ENCODE measurements at regions not wholly inside any gene's neighbourhood (a gene's known extent, or its start where the extent isn't known, plus 50 kb on each side); places are given as distances from the start of the nearest gene placed in this dataset.

DNA sequence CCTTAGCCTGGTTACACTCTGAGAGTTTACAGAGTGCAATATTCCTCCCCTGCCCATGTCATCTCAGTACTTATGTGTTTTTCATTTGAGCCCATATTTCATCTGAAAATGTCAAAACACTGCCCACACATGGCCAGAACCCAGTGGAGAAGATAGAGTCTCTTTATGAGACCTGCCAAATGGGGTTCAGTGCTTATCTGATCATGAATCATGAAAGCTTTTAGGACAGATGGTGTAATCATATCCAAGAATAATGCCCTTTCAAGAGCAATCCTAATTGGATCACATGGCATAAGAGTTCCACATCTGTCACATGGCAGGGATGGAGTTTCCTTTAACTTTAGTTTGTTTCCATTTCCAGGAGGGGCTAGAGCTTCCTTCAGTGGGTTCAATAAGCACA is 77.2 kb upstream of the AGBL1 start:
- TF ChIP-seq, protein P1, sequence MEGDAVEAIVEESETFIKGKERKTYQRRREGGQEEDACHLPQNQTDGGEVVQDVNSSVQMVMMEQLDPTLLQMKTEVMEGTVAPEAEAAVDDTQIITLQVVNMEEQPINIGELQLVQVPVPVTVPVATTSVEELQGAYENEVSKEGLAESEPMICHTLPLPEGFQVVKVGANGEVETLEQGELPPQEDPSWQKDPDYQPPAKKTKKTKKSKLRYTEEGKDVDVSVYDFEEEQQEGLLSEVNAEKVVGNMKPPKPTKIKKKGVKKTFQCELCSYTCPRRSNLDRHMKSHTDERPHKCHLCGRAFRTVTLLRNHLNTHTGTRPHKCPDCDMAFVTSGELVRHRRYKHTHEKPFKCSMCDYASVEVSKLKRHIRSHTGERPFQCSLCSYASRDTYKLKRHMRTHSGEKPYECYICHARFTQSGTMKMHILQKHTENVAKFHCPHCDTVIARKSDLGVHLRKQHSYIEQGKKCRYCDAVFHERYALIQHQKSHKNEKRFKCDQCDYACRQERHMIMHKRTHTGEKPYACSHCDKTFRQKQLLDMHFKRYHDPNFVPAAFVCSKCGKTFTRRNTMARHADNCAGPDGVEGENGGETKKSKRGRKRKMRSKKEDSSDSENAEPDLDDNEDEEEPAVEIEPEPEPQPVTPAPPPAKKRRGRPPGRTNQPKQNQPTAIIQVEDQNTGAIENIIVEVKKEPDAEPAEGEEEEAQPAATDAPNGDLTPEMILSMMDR (IDR thresholded peaks at IDR 0.05; ENCODE audit: control insufficient read depth, insufficient read depth, low read depth, low read length, missing control alignments) = no peak
- DNase-seq (ENCODE audit: low read depth) = no peak
- H3K4me3 ChIP-seq (ENCODE audit: control insufficient read depth, low read depth, low read length) = no peak overlapping the region

DNA sequence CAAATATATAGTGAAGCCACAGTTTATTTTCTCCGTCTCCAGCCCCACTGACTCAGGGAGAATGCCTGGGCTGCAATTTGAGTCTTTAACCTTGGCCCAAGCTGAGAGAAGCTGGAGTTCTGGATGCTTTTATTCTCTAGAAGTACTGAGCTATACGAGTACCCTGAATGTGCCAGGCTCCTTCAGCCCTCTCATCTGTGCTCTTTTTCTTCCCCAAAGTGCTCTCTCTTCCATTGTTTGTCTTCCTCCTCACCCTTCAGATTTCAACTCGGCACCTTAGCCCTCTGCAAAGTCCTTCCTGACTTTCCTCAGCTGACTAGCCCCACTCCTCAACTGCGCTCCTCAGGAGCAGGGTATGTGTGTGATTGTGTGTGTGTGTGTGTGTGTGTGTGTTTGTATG is 75.6 kb upstream of the AGBL1 start:
- TF ChIP-seq, protein P1 (IDR thresholded peaks at IDR 0.05; ENCODE audit: control insufficient read depth, insufficient read depth, low read depth, low read length, missing control alignments) = no peak
- H3K4me3 ChIP-seq (ENCODE audit: control insufficient read depth, low read depth, low read length) = no peak overlapping the region
- no peak for DNase-seq (ENCODE audit: low read depth)

DNA sequence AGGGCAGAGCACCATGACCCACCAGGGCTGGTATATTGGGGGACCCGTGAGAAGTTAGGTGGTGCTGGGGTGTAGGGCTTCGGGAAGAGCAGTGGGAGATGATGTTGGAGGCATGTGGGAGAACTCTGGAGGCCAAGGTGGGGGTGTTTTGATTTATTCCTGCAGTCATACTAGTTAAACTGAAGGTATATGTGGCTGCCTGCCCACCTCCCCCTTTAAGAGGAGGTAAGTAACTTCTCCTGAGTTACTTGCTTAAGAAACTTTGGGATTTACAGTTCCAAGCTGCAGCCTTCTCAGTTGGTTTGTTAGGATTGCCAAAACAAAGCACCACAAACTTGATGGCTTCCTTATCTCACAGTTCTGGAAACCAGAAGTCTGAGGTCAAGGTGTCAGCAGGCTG is 73.1 kb upstream of the AGBL1 start:
- TF ChIP-seq, protein P1 (IDR thresholded peaks at IDR 0.05; ENCODE audit: control insufficient read depth, insufficient read depth, low read depth, low read length, missing control alignments) = no peak
- H3K4me3 ChIP-seq (ENCODE audit: control insufficient read depth, low read depth, low read length) = no peak overlapping the region
- no peak for DNase-seq (ENCODE audit: low read depth)

DNA sequence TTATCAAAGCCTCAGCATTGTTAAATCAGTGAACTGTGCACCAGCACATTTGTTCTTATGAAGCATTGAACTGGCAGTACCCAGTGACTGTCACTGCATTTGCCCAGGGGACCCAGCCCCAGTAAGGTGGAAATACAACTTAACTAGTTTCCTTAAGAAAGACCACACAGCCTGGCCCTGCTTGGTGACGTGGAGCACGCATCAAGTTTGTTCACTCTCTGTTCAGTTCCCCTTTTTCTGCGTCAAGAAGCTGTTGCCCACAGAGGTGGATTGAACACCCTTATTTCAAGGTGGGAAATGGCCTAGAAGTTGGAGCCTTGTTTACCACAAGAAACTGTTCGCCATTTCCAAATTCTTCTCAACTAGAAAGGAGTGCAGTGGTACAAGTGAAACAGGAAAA is 69.9 kb upstream of the AGBL1 start:
- TF ChIP-seq, protein P1 (IDR thresholded peaks at IDR 0.05; ENCODE audit: control insufficient read depth, insufficient read depth, low read depth, low read length, missing control alignments) = no peak
- DNase-seq (ENCODE audit: low read depth) = no peak
- H3K4me3 ChIP-seq (ENCODE audit: control insufficient read depth, low read depth, low read length) = no peak overlapping the region

DNA sequence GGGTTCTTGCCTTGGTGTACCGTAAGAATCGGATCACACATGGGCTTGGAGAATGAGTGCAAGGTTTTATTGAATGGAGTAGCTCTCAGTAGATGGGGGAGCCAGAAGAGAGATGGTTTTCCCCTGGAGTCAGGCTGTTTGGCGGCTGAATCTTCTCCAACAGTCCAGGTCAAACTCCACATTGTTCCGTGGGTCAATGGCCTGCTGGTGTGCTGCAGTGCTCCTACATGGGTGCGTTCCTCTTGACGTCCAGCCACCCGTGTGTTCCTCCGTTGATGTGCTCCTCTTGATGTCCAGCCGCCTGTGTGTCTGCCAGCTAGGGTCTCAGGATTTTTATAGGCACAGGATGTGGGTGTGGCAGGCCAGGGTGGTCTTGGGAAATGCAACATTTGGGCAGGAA is 69.3 kb upstream of the AGBL1 start:
- TF ChIP-seq, protein P1 (IDR thresholded peaks at IDR 0.05; ENCODE audit: control insufficient read depth, insufficient read depth, low read depth, low read length, missing control alignments) = no peak
- DNase-seq (ENCODE audit: low read depth) = no peak
- H3K4me3 ChIP-seq (ENCODE audit: control insufficient read depth, low read depth, low read length) = no peak overlapping the region

DNA sequence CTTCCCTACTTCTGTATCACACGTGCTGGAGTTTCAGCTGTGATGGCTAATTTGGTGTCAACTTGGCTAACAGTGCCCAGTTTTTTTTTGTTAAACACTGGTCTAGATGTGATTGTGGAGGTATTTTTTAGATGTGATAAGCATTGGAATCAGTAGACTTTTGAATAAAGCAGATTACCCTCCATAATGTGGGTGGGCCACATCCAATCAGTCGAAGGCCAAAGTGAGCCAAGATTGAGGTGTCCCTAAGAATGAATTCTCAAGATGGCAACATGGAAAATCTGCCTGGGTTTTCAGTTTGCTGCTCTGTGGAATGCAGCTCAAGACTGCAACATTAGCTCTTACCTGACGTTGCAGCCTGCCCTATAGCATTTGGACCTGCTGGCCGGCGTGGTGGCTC is 68.8 kb upstream of the AGBL1 start:
- no peak overlapping the region for H3K4me3 ChIP-seq (ENCODE audit: control insufficient read depth, low read depth, low read length)
- TF ChIP-seq, protein P1 (IDR thresholded peaks at IDR 0.05; ENCODE audit: control insufficient read depth, insufficient read depth, low read depth, low read length, missing control alignments) = no peak
- no peak for DNase-seq (ENCODE audit: low read depth)

DNA sequence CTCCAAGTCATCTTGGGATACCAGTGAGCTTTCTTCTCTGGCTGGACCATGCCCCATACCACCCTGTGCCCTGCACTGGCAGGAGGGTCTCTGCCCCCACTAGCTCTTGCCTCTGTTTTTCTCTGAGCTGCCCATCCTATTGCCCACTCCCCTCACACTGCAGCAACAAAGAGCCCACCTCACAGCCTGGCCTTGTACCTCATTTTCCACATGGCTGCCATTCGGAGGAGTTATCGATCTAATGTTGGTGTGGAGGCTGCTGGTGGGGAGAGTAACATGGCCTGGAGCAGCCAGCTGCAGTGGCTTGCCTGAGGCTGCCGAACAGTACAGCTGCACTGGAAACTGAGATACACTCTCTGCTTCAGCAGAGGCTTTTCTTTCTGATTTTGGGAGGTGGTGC is 65.7 kb upstream of the AGBL1 start:
- H3K4me3 ChIP-seq (ENCODE audit: control insufficient read depth, low read depth, low read length) = no peak overlapping the region
- TF ChIP-seq, protein P1 (IDR thresholded peaks at IDR 0.05; ENCODE audit: control insufficient read depth, insufficient read depth, low read depth, low read length, missing control alignments) = no peak
- DNase-seq (ENCODE audit: low read depth) = no peak
